H1 (cell line): ENCODE measurements at regions not wholly inside any gene's neighbourhood (a gene's known extent, or its start where the extent isn't known, plus 50 kb on each side); places are given as distances from the start of the nearest gene placed in this dataset.

Source experiments
- BACH1 ChIP-seq: IDR thresholded peaks from 2 replicates; pipeline ENCODE4 v1.6.1; 2012; ENCODE audit warnings: low read length, improper control_type of control experiment
- BRCA1 ChIP-seq: IDR thresholded peaks from 2 replicates; pipeline ENCODE4 v1.6.1; 2012; ENCODE audit warnings: low read depth, low read length, improper control_type of control experiment
- CHD7 ChIP-seq: fragments of 300-600 bp; sonication (generic); IDR thresholded peaks from 2 replicates; pipeline ENCODE4 v1.7.1; 2012; ENCODE audit warnings: low read length, moderate library complexity, mild to moderate bottlenecking, inconsistent platforms; ENCODE audit not compliant: insufficient replicate concordance
- EP300 ChIP-seq, 2 experiments: IDR thresholded peaks; 1 replicate in 1 of 2; 2 replicates in 1 of 2; pipeline ENCODE4 v1.6.1; 2011 to 2012; ENCODE audit warnings: low read depth in 2 of 2, low read length in 2 of 2, mild to moderate bottlenecking in 2 of 2, borderline replicate concordance in 1 of 2, inconsistent platforms in 1 of 2, moderate library complexity in 1 of 2
- HDAC2 ChIP-seq, 2 experiments: fragments of 300-600 bp in 1 of 2; sonication (generic) in 1 of 2; IDR thresholded peaks; 2 replicates each; pipeline ENCODE4 v1.6.1; 2011 to 2012; ENCODE audit warnings: low read depth in 2 of 2, low read length in 2 of 2, mild to moderate bottlenecking in 2 of 2, moderate library complexity in 2 of 2, borderline replicate concordance in 1 of 2, inconsistent platforms in 1 of 2
- NRF1 ChIP-seq: IDR thresholded peaks from 2 replicates; pipeline ENCODE4 v1.6.1; 2011; ENCODE audit warnings: mild to moderate bottlenecking, low read depth, low read length, improper control_type of control experiment
- RBBP5 ChIP-seq: IDR thresholded peaks from 2 replicates; pipeline ENCODE4 v1.7.1; 2012; ENCODE audit warnings: low read depth, mild to moderate bottlenecking, inconsistent platforms, low read length, moderate library complexity, borderline replicate concordance
- RFX5 ChIP-seq: IDR thresholded peaks from 2 replicates; pipeline ENCODE4 v1.6.1; 2011; ENCODE audit warnings: low read depth, low read length, improper control_type of control experiment, borderline replicate concordance
- SIX5 ChIP-seq: IDR thresholded peaks from 2 replicates; pipeline ENCODE4 v1.6.1; 2011; ENCODE audit warnings: mild to moderate bottlenecking, low read depth, low read length
- TAF1 ChIP-seq: IDR thresholded peaks from 2 replicates; pipeline ENCODE4 v1.6.1; 2011; ENCODE audit warnings: mild to moderate bottlenecking, low read depth, low read length
- TF ChIP-seq, protein P1 (sequence below): IDR thresholded peaks from 2 replicates; pipeline ENCODE4 v1.6.1; 2012; ENCODE audit warnings: inconsistent platforms

- no peak for TF ChIP-seq NRF1
- TF ChIP-seq HDAC2 (IDR thresholded peaks at IDR 0.05; ENCODE audit: borderline replicate concordance in 1 of 2, low read depth in 2 of 2, low read length in 2 of 2) = peak in 1 of 2 experiments; percentile 42; a peak in 1 of 4 replicates
- no peak for TF ChIP-seq SIX5
- no peak for TF ChIP-seq CHD7
- TF ChIP-seq BACH1 = no peak
- TF ChIP-seq RBBP5 = no peak
- TF ChIP-seq TAF1 = no peak
- TF ChIP-seq BRCA1 = no peak
- TF ChIP-seq, protein P1, sequence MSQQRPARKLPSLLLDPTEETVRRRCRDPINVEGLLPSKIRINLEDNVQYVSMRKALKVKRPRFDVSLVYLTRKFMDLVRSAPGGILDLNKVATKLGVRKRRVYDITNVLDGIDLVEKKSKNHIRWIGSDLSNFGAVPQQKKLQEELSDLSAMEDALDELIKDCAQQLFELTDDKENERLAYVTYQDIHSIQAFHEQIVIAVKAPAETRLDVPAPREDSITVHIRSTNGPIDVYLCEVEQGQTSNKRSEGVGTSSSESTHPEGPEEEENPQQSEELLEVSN = no peak
- TF ChIP-seq RFX5 = no peak
- peak in 1 of 2 experiments; percentile 43; a peak in 1 of 3 replicates for TF ChIP-seq EP300 (IDR thresholded peaks at IDR 0.05; ENCODE audit: borderline replicate concordance in 1 of 2, low read depth in 2 of 2, low read length in 2 of 2)
Observed at GRCh38 chr6:14861491-14861943, 384.4 kb upstream of the JARID2 start (continued).
